CD1c-positive myeloid dendritic cell (primary cell): ENCODE measurements at regions not wholly inside any gene's neighbourhood (a gene's known extent, or its start where the extent isn't known, plus 50 kb on each side); places are given as distances from the start of the nearest gene placed in this dataset.
A peak's percentile ranks its signal among the peaks of the same experiment; 100 is the strongest.
"Not testable (repeated sequence)": the region's sequence is repeated elsewhere in the genome, so short reads cannot be mapped to it uniquely, and the experiment has no call there.

Experiments used
- DNase-seq: peaks from one replicate; pipeline ENCODE4 v3.0.0-alpha.2; 2016; ENCODE audit errors: extremely low spot score

GRCh38 chr3:10736444-10736843, 79.6 kb upstream of the SLC6A11 start:
- DNase-seq, result not testable (repeated sequence)

DNA sequence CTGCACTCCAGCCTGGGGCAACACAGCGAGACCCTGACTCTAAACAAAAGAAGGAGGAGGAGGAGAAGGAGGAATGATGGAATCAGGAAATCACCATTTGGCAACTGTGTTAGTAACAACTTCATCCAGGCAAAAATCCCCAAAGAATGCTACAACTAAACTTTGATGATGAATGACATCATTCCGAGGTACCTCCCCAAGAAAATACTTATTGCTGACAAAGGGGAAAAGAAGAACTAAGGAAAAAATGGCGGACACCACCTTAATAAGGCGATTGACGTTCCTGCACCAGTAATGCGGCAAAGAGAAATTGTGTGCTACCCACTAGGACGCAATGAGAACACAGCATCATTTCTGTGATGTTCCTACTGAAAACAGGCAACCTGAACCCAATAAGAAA, 78.2 kb upstream of the SLC6A11 start:
- DNase-seq, result no peak

DNA sequence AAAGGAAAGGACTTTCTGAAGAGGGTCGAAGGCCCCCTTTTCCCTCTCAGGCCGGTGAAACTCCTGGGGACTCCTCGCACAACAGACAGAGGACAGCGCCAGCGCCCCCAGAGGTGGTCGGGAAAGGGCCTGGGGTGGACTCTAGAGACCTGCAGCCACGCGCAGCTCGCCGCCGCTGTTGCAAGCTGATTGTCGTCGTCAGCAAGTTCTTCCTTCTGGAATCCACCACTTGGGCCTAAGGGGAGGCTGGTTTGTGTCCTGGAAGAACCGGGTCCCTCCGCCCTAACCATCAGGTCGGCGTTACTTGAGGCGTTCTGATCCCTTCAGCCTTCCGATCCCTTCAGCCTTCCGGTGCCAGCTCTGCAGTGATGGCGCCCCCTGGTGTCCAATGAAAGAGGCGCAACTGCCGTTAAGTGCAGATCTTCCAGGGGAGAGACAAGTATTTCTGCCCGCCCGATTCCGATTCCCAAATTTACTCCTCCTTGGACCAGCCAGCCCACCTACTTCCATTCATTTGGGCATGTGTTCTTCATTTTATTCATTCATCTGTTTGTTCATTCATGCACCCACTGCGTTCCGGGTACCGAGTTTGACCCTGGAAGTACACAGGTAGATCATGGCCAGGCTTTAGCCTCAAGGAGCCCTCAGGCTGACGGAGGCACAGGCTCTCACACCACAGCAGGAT, 77.2 kb upstream of the SLC6A11 start:
- DNase-seq, result peak; percentile 74

DNA sequence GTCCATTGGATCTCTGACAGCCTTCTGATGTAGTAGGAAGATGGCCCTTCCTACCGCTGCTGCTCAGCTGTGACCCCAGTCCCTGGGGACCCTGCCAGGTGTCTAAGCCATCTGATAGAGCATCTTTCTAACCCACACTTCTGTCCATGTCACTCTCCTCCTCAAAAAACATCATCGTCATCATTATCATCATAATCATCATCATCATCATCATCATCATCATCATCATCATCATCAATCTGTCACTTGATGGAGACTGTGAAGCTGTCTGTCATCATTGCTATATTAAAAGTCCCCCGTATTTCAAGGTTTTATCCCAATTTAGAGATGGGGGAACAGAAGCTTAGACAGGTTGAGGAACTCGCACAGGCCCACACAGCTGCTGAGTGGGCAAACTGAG, 75.1 kb upstream of the SLC6A11 start:
- no peak for DNase-seq

DNA sequence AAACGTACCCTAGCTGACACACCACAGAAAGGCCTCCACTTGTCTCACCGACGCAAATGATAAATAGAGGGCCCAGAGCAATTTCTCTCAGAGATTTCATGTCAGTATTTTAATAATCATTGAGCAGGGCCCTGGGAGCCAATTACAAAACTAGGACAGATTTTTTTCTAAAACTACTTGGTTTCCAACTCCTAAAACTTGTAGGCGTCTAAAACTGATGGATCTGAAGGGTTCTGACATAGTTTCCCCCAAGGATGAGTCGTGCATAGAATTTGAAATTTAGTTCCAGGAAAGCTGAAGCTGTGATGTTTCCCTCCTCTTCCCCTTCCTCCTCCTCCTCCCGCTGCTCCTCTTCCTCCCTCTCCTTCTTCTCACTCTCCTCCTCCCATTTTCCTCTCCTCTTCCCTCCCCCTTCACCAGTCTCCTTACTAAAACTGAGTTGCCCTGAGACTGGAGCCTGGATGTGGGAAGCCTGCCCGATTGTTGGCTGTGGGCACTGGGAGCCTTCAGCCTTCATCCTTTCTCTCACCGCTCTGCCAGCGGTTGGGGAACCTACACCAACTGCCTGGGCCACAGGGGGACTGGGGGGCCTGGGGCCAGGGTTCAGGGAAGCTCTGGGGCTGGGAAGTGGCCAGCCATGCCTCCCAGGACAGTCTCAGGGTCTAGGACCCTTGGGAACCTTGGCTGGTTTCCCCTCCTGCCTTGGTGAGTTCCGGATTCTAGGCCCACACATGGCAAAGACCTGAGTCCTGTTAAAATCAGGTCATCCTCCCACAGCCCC, 73.9 kb upstream of the SLC6A11 start:
- no peak for DNase-seq

DNA sequence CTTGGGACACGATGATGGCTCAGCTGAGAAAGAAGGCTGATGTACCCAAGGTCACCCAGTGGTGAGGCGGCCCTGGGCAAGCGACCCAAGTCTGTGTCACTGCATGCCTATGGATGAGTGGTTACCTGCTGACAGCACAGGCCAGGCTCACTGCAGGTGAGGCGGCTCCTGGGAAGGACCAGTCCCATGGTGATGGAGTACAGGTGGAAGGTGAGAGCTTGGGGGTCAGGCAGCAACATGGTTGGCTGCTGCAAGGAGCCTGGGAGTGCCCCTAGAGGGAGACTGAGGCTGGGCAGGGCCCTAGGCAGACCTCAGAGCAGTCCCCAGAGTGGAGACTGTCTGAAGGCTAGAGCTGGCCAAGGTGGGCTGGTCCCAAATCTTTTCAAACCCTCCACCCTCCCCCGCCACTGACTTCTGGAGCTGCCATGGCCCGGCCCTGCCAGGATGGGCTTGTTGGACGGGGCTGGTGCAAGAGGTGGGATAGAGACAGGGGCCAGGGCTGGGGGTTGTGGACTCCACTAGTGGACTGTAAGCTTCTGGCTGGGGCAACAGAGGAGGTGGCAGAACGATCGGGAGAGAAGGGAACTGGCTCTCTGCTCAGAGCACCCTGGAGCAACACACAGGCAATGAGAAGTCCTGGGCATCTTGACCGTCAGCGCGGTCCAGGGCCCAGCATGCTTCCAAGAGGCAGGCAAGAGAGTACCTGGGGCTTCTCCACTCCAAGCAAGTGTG, 72.5 kb upstream of the SLC6A11 start:
- DNase-seq, result no peak

DNA sequence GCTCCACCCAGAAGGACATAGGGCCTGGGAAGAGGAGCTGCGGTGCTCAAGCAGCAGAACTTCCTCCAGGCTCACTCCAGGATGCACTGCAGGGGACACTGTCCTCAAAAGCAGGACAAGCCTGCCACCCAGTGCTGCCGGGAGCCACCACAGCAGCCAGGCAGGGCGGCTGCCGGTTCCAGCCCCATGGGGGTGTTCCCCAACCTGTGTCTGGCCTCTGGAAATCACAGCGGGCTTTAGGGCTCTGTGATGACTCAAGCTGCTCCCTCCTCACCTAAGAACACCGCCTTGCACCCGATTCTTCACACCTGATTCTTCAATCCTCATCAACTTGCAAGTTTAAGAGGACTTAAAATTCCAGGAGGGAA, 71.9 kb upstream of the SLC6A11 start:
- peak; percentile 6 for DNase-seq

- DNase-seq, result no peak
Measured at GRCh38 chr3:10745392-10745791, 70.6 kb upstream of the SLC6A11 start.

DNA sequence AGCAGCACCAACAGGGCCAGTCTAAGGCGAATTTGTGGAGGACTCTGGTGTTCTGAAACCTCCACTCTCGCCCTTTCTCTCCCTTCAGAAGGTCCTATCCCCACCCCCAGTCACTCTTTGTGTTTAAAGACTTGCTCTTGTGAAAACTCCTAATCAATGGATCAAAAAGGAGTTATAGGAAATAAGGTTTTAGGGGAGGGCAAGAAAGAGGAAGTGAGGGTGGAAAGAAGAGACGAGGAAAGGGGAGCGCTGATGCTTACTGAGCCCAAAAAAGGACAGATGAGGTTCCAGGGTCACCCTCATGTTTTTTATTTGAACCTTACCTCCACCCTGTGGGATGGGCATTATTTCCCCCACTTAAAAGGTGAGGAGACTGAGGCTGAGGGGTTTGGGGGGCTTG, 70.0 kb upstream of the SLC6A11 start:
- DNase-seq, result no peak

DNA sequence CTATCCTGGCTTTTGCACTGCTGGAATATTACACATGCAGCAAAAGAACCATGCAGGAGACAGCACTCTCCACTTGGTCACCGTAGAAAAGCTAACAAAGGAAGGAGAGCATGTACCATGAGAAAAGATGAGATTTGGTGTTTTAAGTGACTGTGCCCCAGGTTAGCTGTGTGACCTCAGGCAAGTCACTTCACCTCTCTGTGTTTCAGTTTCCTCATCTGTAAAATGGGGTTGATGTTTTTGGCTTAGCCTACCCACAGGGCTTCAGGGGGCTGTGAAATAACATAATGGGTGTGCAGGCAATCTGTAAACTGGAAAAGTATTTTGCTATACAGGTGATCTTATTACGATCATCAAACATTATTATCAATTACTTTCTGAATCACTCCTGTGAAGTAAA, 69.3 kb upstream of the SLC6A11 start:
- DNase-seq, result no peak

GRCh38 chr3:10747341-10747740, 68.7 kb upstream of the SLC6A11 start:
- DNase-seq, result no peak

- no peak for DNase-seq
Measured at GRCh38 chr3:10748040-10748439, 68.0 kb upstream of the SLC6A11 start.

DNA sequence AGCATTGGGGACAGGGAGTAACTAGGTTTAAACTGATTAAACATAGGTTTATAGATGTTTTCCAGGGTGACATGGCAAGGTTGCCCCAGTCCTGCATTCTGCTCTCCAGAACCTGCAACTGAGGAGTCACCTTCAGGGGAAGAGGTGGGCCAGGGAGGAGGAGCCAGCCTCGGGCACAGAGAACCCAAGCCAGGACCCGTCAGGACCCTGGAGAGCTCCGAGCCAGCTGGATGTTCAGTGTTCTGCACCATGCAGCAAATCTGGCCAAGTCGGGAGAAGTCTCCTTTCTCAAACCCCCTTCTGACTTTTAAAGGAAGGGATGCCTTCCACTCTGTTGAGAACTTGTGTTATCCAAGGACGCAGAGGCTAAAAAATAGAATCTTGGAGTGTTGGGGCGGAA, 62.1 kb upstream of the SLC6A11 start:
- DNase-seq, result peak; percentile 22

DNA sequence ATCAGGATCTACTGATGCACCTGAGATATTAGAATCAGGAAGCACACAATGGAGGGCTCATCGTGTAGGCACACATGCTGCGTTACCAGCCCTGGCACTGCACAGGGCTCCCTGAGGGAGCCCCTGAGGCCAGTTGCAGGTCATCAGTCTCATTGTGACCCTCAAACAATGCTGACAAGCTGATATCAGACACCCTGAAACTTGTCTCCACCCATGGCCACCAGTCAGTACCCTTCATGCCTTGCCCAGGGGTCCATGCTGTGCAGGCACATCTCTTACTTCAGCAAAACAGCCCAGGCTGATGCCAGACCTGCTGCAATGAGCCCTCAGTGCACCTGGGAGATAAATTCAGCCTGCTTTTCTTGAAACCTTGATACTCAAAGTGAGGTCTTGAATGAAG, 59.5 kb upstream of the SLC6A11 start:
- no peak for DNase-seq

GRCh38 chr3:10757021-10757820, 58.8 kb upstream of the SLC6A11 start:
- no peak for DNase-seq

- no peak for DNase-seq
Measured at GRCh38 chr3:10757821-10758130, 58.3 kb upstream of the SLC6A11 start.

- peak; percentile 60 for DNase-seq
Measured at GRCh38 chr3:10758304-10759037, 57.6 kb upstream of the SLC6A11 start.

- no peak for DNase-seq
Measured at GRCh38 chr3:10759495-10759894, 56.5 kb upstream of the SLC6A11 start.

DNA sequence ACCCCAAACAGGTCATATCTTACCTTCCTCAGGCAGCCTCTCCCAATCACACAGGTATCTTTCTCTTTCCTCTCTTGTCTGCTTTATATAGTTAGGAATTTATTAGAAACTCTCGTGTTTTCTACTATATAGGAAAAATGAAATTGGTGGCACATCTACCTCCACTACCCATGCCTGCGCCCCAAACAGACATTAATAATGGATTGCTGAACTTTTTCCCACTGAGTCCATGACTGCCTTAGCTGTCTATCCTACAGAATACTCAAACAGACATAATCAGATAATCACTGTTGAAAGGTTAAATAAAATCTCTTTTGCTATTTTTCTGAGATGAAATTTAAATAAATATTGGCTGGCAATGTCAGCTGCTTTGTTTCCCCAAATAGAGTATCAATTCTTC, 55.8 kb upstream of the SLC6A11 start:
- no peak for DNase-seq

GRCh38 chr3:10761583-10761982, 54.4 kb upstream of the SLC6A11 start:
- no peak for DNase-seq

DNA sequence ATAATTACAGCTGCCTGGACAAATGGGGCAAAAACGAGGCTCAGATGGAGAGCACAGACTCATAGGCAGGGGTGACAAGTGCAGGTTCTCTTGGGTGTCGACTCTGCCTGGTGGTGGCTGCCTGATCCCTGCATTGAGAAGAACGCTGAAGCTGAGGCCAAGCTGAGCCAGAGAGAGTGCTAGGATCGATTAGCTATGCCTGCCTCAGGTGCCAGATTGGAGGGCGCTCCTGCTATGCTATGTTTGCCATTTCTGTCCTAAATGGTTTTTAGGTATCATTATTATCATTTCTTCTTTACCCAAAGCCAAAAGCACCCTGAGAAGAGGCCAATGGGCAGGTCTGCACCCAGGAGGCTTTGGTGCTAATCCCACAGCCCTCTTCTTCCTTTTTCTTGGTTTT, 53.9 kb upstream of the SLC6A11 start:
- DNase-seq, result no peak
